Mesenchymal stem cell (in vitro differentiated cells and primary cell): ENCODE measurements at regions not wholly inside any gene's neighbourhood (a gene's known extent, or its start where the extent isn't known, plus 50 kb on each side); places are given as distances from the start of the nearest gene placed in this dataset.
A peak's percentile ranks its signal among the peaks of the same experiment; 100 is the strongest.

Experiments
- DNase-seq: peaks from one replicate; pipeline ENCODE4 v3.0.0-alpha.2; 2013
- H2AFZ ChIP-seq: one replicate; pipeline ENCODE4 v1.6.1; 2013; ENCODE audit warnings: low read depth, mild to moderate bottlenecking, control low read depth, inconsistent platforms, low read length, moderate library complexity
- H2AK5ac ChIP-seq: 2 replicates; pipeline ENCODE4 v1.6.1; 2013; ENCODE audit warnings: low read length, moderate library complexity, mild to moderate bottlenecking, inconsistent platforms; ENCODE audit not compliant: severe bottlenecking
- H2BK120ac ChIP-seq: one replicate; pipeline ENCODE4 v1.6.1; 2013; ENCODE audit warnings: low read depth, mild to moderate bottlenecking, inconsistent platforms, low read length, moderate library complexity
- H2BK12ac ChIP-seq, 2 experiments: one replicate each; pipeline ENCODE4 v1.6.1; 2013; ENCODE audit warnings: inconsistent platforms in 2 of 2, low read length in 2 of 2, mild to moderate bottlenecking in 2 of 2, moderate library complexity in 2 of 2, control low read depth in 1 of 2
- H2BK15ac ChIP-seq: one replicate; pipeline ENCODE4 v1.6.1; 2013; ENCODE audit warnings: mild to moderate bottlenecking, low read depth, inconsistent platforms; ENCODE audit not compliant: poor library complexity, severe bottlenecking
- H2BK5ac ChIP-seq: 2 replicates; pipeline ENCODE4 v1.6.1; 2013; ENCODE audit warnings: low read depth, mild to moderate bottlenecking, low read length, control low read depth, inconsistent platforms; ENCODE audit not compliant: poor library complexity, severe bottlenecking
- H3K14ac ChIP-seq, 2 experiments: one replicate each; pipeline ENCODE4 v1.6.1; 2013; ENCODE audit warnings: inconsistent platforms in 2 of 2, low read length in 2 of 2, control low read depth in 1 of 2, mild to moderate bottlenecking in 1 of 2, moderate library complexity in 1 of 2
- H3K18ac ChIP-seq, 2 experiments: one replicate each; pipeline ENCODE4 v1.6.1; 2013; ENCODE audit warnings: inconsistent platforms in 2 of 2, low read length in 2 of 2, control low read depth in 1 of 2, low read depth in 1 of 2, mild to moderate bottlenecking in 1 of 2
- H3K23ac ChIP-seq, 2 experiments: one replicate each; pipeline ENCODE4 v1.6.1; 2013; ENCODE audit warnings: inconsistent platforms in 2 of 2, low read length in 2 of 2, mild to moderate bottlenecking in 2 of 2, moderate library complexity in 2 of 2, control low read depth in 1 of 2
- H3K27ac ChIP-seq: 2 replicates; pipeline ENCODE4 v1.5.1; 2013; ENCODE audit warnings: mild to moderate bottlenecking, moderate library complexity, low read length, control low read depth, inconsistent platforms; ENCODE audit not compliant: poor library complexity, severe bottlenecking
- H3K27me3 ChIP-seq, 2 experiments: 2 replicates each; pipeline versions ENCODE4 v1.6.1 to v1.7.0; 2013; ENCODE audit warnings: low read length in 2 of 2, mild to moderate bottlenecking in 2 of 2, moderate library complexity in 2 of 2, control low read depth in 1 of 2, inconsistent platforms in 1 of 2; ENCODE audit not compliant: control insufficient read depth in 1 of 2, insufficient read depth in 1 of 2
- H3K36me3 ChIP-seq, 2 experiments: 2 replicates each; pipeline versions ENCODE4 v1.6.1 to v1.7.0; 2013; ENCODE audit warnings: low read length in 2 of 2, control low read depth in 1 of 2, inconsistent platforms in 1 of 2, low read depth in 1 of 2, mild to moderate bottlenecking in 1 of 2; ENCODE audit not compliant: insufficient read depth in 2 of 2, control insufficient read depth in 1 of 2
- H3K4ac ChIP-seq, 2 experiments: one replicate each; pipeline ENCODE4 v1.6.1; 2013; ENCODE audit warnings: inconsistent platforms in 2 of 2, low read length in 2 of 2, mild to moderate bottlenecking in 2 of 2, moderate library complexity in 2 of 2, control low read depth in 1 of 2, low read depth in 1 of 2
- H3K4me1 ChIP-seq: 2 replicates; pipeline ENCODE4 v1.6.1; 2013; ENCODE audit warnings: low read depth, low read length, control low read depth; ENCODE audit not compliant: control insufficient read depth, insufficient read depth
- H3K4me2 ChIP-seq: 2 replicates; pipeline ENCODE4 v1.6.1; 2013; ENCODE audit warnings: low read length, mild to moderate bottlenecking, inconsistent platforms; ENCODE audit not compliant: poor library complexity, severe bottlenecking
- H3K4me3 ChIP-seq, 2 experiments: 2 replicates each; pipeline versions ENCODE4 v1.5.1 to v1.7.0; 2013; ENCODE audit warnings: low read length in 2 of 2, mild to moderate bottlenecking in 2 of 2, control low read depth in 1 of 2, low read depth in 1 of 2; ENCODE audit not compliant: insufficient read depth in 1 of 2
- H3K79me1 ChIP-seq: replicated peaks from 2 replicates; pipeline ENCODE4 v1.6.1; 2013; ENCODE audit warnings: mild to moderate bottlenecking, control low read depth, low read length, inconsistent platforms; ENCODE audit not compliant: poor library complexity, severe bottlenecking
- H3K9ac ChIP-seq: 2 replicates; pipeline ENCODE4 v1.7.0; 2013; ENCODE audit warnings: mild to moderate bottlenecking, low read length, moderate library complexity
- H3K9me3 ChIP-seq: 2 replicates; pipeline ENCODE4 v1.7.0; 2013; ENCODE audit warnings: mild to moderate bottlenecking, low read length; ENCODE audit not compliant: control insufficient read depth
- H4K8ac ChIP-seq: one replicate; pipeline ENCODE4 v1.6.1; 2013; ENCODE audit warnings: inconsistent platforms, mild to moderate bottlenecking, low read length, moderate library complexity
- H4K91ac ChIP-seq: one replicate; pipeline ENCODE4 v1.6.1; 2013; ENCODE audit warnings: mild to moderate bottlenecking, low read length, inconsistent platforms
- whole genome bisulfite sequencing: methylation state at CpG from one replicate; pipeline ENCODE4 v1.1.7; 2013; ENCODE audit warnings: mixed read lengths; 5-methylcytosine and 5-hydroxymethylcytosine counted together

- Histone ChIP-seq H2AFZ (no peak overlapping the region), H3K27ac (no peak overlapping the region), H3K4me1 (peaks cover under 1% of the 10 kb centered on the region), H3K14ac (peak overlapping the region in 1 of 2 experiments; percentile 26), H3K4ac (peak overlapping the region in 1 of 2 experiments; percentile 53), H3K18ac (peak overlapping the region; percentile 41 to 72), H4K8ac (peak overlapping the region; percentile 21), H3K23ac (no peak overlapping the region), H3K9ac (peak overlapping the region; percentile 55), H2BK5ac (no peak overlapping the region), H3K4me3 (no peak overlapping the region), H2BK120ac (no peak overlapping the region), H2BK15ac (no peak overlapping the region), H4K91ac (no peak overlapping the region), H3K9me3 (no peaks in the 10 kb centered on the region), H2BK12ac (peak overlapping the region; percentile 64 to 70), H3K27me3 (no peaks in the 10 kb centered on the region), H2AK5ac (no peak overlapping the region), H3K36me3 (no peaks in the 10 kb centered on the region), H3K4me2 (no peak overlapping the region), H3K79me1 (no peaks in the 10 kb centered on the region)
- WGBS, result 89% methylated on average over 11 of the region's 16 CpGs
- no peak for DNase-seq
Observed at GRCh38 chr3:16050641-16051467, 123.6 kb upstream of the GALNT15 start.

GRCh38 chr3:16051691-16052090 lies 122.8 kb upstream of the GALNT15 start:
- Histone ChIP-seq H3K4ac (no peak overlapping the region), H2AFZ (no peak overlapping the region)

GRCh38 chr3:16052964-16053363 lies 121.5 kb upstream of the GALNT15 start:
- Histone ChIP-seq H3K36me3 (no peaks in the 10 kb centered on the region), H3K27me3 (no peaks in the 10 kb centered on the region), H3K9me3 (no peaks in the 10 kb centered on the region), H3K4me1 (peaks cover 1% of the 10 kb centered on the region), H4K8ac (no peak overlapping the region), H3K14ac (no peak overlapping the region), H2BK12ac (no peak overlapping the region), H2AFZ (no peak overlapping the region), H3K4me3 (peak overlapping the region in 1 of 2 experiments; percentile 3), H3K23ac (no peak overlapping the region), H3K18ac (no peak overlapping the region), H2BK5ac (no peak overlapping the region), H3K27ac (no peak overlapping the region), H3K79me1 (no peaks in the 10 kb centered on the region), H3K4ac (no peak overlapping the region), H4K91ac (no peak overlapping the region), H3K4me2 (no peak overlapping the region), H3K9ac (peak overlapping the region; percentile 48), H2AK5ac (no peak overlapping the region), H2BK15ac (no peak overlapping the region), H2BK120ac (no peak overlapping the region)
- peak; percentile 44 for DNase-seq

More at GRCh38 chr3:16051691-16052090, 122.8 kb upstream of the GALNT15 start:
- WGBS, result 100% methylated on average over 2 of the region's 4 CpGs
- Histone ChIP-seq H3K23ac (no peak overlapping the region), H3K27me3 (no peaks in the 10 kb centered on the region), H2AK5ac (no peak overlapping the region), H3K4me3 (no peak overlapping the region), H4K91ac (no peak overlapping the region), H3K9ac (no peak overlapping the region), H3K79me1 (no peaks in the 10 kb centered on the region), H3K36me3 (no peaks in the 10 kb centered on the region), H2BK12ac (no peak overlapping the region), H3K4me2 (no peak overlapping the region), H4K8ac (no peak overlapping the region), H3K27ac (no peak overlapping the region), H2BK5ac (no peak overlapping the region), H3K4me1 (peaks cover 1% of the 10 kb centered on the region), H3K14ac (no peak overlapping the region), H2BK15ac (no peak overlapping the region), H3K18ac (no peak overlapping the region), H2BK120ac (no peak overlapping the region), H3K9me3 (no peaks in the 10 kb centered on the region)
- DNase-seq, result no peak

GRCh38 chr3:16053794-16054193 lies 120.7 kb upstream of the GALNT15 start:
- Histone ChIP-seq H3K9ac (peak overlapping the region; percentile 79), H3K4me3 (peak overlapping the region in 1 of 2 experiments; percentile 3), H4K8ac (no peak overlapping the region), H2BK12ac (no peak overlapping the region), H3K4ac (no peak overlapping the region), H2BK5ac (no peak overlapping the region), H3K18ac (no peak overlapping the region), H4K91ac (no peak overlapping the region), H3K36me3 (no peaks in the 10 kb centered on the region), H3K9me3 (no peaks in the 10 kb centered on the region), H3K23ac (no peak overlapping the region), H3K79me1 (no peaks in the 10 kb centered on the region), H2AK5ac (no peak overlapping the region), H2BK120ac (no peak overlapping the region), H3K4me1 (peaks cover 1% of the 10 kb centered on the region), H3K4me2 (no peak overlapping the region), H3K14ac (no peak overlapping the region), H3K27me3 (no peaks in the 10 kb centered on the region), H2BK15ac (no peak overlapping the region), H2AFZ (no peak overlapping the region), H3K27ac (no peak overlapping the region)
- no peak for DNase-seq
